Astrocyte (in vitro differentiated cells and primary cell): ENCODE measurements at regions not wholly inside any gene's neighbourhood (a gene's known extent, or its start where the extent isn't known, plus 50 kb on each side); places are given as distances from the start of the nearest gene placed in this dataset.

ENCODE experiments used
- CTCF ChIP-seq: IDR thresholded peaks from 2 replicates; pipeline ENCODE4 v1.5.1; 2011; ENCODE audit warnings: low read depth, mild to moderate bottlenecking, inconsistent platforms, low read length, moderate library complexity; ENCODE audit not compliant: insufficient read depth
- EZH2 ChIP-seq: IDR thresholded peaks from 2 replicates; pipeline ENCODE4 v1.6.1; 2012; ENCODE audit warnings: mild to moderate bottlenecking, low read length, inconsistent platforms; ENCODE audit not compliant: insufficient read depth

DNA sequence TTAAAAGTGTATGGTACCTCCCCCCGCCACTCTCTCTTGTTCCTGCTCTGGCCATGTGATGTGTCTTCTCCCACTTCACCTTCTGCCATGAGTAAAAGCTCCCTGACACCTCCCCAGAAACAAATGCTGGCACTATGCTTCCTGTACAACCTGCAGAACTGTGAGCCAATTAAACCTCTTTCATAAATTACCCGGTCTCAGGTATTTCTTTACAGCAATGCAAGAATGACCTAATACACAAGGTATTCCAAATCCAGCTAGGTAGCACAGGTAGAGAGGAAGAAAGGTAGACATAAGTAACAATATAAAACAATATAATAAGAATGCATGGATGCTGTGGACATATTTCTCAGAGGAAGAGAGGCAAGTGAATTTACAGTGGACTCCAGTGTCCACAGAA is 394.1 kb upstream of the ARID1B start:
- no peak for TF ChIP-seq CTCF
- no peak for TF ChIP-seq EZH2
